ENCODE measurements at regions not wholly inside any gene's neighbourhood (a gene's known extent, or its start where the extent isn't known, plus 50 kb on each side); places are given as distances from the start of the nearest gene placed in this dataset.

DNA sequence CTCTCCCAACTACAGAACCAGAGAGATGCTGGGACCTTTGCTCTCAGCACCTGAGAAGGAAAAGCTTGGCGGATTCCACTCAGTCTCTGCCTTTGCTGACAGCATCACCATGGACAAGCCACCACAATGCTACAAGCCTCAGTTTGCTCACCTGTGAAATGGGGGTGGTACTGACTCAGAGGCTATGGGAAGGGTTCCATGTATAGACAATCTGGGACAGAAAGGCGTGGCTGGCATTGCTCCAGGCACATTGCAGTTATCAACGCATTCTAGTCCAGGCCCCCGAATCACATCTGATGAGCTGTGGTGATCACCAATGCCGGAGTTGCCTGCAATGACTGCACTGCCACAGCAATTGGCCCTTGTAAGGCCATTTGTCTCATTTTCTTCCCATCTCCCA lies 72.6 kb downstream of the ISX start:
- Histone ChIP-seq H3K4me3 (no peak overlapping the region), H3K4me1 (no peaks in the 10 kb centered on the region), H3K27ac (no peak overlapping the region), H3K27me3 (peaks cover 0 to 5% of the 10 kb centered on the region in 2 donors), H3K9me3 (no peaks in the 10 kb centered on the region), H3K36me3 (replicated peaks in 1 of 2; ENCODE audit: insufficient read depth in 1 of 2, low read depth in 2 of 2) (no peaks in the 10 kb centered on the region)
- ATAC-seq, result no peak
- DNase-seq, result no peak
- intact Hi-C loops (cut with DNase I), result no loop called here
- WGBS, 2 donors, result 75 to 97% methylated on average over 5 of the region's 5 CpGs
- TF ChIP-seq, protein P1, sequence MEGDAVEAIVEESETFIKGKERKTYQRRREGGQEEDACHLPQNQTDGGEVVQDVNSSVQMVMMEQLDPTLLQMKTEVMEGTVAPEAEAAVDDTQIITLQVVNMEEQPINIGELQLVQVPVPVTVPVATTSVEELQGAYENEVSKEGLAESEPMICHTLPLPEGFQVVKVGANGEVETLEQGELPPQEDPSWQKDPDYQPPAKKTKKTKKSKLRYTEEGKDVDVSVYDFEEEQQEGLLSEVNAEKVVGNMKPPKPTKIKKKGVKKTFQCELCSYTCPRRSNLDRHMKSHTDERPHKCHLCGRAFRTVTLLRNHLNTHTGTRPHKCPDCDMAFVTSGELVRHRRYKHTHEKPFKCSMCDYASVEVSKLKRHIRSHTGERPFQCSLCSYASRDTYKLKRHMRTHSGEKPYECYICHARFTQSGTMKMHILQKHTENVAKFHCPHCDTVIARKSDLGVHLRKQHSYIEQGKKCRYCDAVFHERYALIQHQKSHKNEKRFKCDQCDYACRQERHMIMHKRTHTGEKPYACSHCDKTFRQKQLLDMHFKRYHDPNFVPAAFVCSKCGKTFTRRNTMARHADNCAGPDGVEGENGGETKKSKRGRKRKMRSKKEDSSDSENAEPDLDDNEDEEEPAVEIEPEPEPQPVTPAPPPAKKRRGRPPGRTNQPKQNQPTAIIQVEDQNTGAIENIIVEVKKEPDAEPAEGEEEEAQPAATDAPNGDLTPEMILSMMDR (IDR thresholded peaks at IDR 0.05), result no peak
- TF ChIP-seq POLR2A (IDR thresholded peaks at IDR 0.05), result no peak

DNA sequence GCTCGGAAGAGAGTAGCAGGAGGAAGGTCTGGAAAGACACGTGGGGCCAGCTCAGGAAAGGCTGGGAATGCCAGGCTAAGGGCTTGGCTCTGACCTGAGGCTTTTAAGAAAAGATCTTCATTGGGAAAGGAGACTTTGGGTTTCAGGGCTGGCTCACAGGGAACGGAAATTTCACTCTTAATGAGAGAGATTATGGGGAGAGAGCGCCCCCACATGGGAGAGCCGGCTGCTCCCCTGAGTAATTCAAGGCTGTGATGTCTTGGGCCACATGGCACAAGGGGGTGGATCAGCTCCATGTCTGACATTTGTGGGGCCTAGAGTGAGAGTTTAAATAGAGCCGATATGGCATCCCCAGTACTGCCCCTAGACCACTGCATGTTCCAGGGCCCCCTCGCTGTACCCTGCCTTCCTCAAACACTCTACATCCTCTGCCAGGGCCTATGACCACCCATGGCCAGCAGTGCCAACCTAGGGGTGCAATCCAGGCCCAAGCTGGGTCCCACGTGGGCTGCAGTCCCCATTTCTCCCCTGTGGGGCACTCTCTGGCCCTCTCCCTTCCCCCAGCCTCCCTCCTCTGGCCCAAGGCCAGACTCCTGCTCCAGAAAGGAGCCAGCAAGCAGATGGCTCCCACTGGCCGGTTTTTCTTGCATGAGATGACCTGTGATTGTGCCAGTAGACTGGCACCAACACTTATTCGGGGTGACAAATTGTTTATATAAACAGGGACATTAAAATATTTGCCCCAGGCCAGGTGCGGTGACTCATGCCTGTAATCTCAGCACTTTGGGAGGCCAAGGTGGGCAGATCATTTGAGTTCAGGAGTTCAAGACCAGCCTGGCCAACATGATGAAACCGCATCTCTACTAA lies 75.2 kb downstream of the ISX start:
- ATAC-seq (no peak), DNase-seq (no peak)
- no peaks in the 10 kb centered on the region for H3K27me3 ChIP-seq
- no peaks in the 10 kb centered on the region for H3K9me3 ChIP-seq
- intact Hi-C loops (cut with DNase I), result no loop called here
- no peak overlapping the region for H3K4me3 ChIP-seq
- no peaks in the 10 kb centered on the region for H3K4me1 ChIP-seq
- 38 to 39% methylated on average over 9 to 12 of the region's 12 CpGs for WGBS, 2 donors
- no peak overlapping the region for H3K27ac ChIP-seq
- H3K36me3 ChIP-seq (replicated peaks in 1 of 2; ENCODE audit: insufficient read depth in 1 of 2, low read depth in 2 of 2), result no peaks in the 10 kb centered on the region
- TF ChIP-seq POLR2A (IDR thresholded peaks at IDR 0.05), result no peak
- TF ChIP-seq, protein P1 (IDR thresholded peaks at IDR 0.05), result no peak

DNA sequence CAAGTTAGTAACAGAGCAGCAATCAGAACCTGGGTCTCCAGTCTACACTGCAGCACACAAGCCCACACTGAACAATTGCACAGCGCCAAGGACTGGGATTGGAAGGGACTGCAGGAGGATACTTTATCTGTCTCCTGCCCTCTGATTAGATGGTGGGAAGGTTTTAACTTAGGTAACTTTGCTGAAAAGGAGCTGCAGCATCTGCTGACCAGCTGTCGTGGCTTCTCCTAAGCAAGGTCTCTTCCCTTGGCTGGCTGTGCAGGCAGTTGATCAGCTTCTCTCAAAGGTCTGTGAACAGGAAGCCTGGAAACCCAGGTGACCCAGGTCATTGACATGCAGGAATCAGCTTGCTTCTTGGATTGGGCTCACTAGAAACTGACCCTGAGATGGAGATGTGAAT lies 82.4 kb downstream of the ISX start:
- intact Hi-C loops (cut with DNase I), result no loop called here

DNA sequence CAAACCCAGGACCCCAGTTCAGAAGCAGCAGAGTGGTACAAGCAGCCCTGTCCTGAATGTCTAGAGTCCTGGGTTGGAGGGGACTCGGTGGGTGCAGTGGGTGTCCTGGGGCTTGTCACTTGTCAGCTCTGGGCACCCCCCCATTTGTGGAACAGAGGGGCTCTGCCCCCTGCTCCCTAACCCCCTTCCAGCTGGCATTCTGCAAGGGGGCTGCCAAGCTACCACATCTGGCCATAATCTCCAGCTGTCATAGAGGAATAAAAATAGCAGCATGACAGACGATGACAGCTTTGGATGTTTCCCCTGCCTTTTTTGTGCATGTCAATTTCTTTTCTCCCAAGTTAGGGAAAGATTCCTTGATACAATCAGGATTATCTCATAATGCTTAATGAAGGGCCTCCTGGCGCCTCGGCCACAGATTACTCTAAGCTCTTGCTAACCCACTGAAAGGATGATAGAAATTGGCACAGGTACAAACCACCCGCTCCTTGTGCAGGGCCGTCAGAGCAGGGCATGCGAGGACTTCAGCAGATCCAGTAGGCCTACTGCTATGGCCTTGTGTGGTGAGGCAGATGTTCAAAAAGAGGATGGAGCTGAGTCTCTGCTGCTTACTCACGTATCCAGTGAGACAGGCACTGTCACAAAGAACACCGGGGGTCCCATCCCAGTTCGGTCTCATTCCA lies 83.0 kb downstream of the ISX start:
- Histone ChIP-seq H3K4me3 (no peak overlapping the region), H3K9me3 (no peaks in the 10 kb centered on the region), H3K27ac (no peak overlapping the region), H3K4me1 (no peaks in the 10 kb centered on the region), H3K27me3 (no peaks in the 10 kb centered on the region), H3K36me3 (replicated peaks in 1 of 2; ENCODE audit: insufficient read depth in 1 of 2, low read depth in 2 of 2) (no peaks in the 10 kb centered on the region)
- intact Hi-C loops (cut with DNase I), result no loop called here
- TF ChIP-seq, protein P1 (IDR thresholded peaks at IDR 0.05), result no peak
- no peak for TF ChIP-seq POLR2A (IDR thresholded peaks at IDR 0.05)
- WGBS, 2 donors, result 55 to 56% methylated on average over 7 to 9 of the region's 10 CpGs
- ATAC-seq (no peak), DNase-seq (no peak)

More for the DNA sequence above, 82.4 kb downstream of the ISX start:
- H3K4me1 ChIP-seq, result no peaks in the 10 kb centered on the region
- no peak overlapping the region for H3K27ac ChIP-seq
- TF ChIP-seq, protein P1 (IDR thresholded peaks at IDR 0.05), result no peak
- no peak for TF ChIP-seq POLR2A (IDR thresholded peaks at IDR 0.05)
- no peak overlapping the region for H3K4me3 ChIP-seq
- no peaks in the 10 kb centered on the region for H3K9me3 ChIP-seq
- H3K27me3 ChIP-seq, result no peaks in the 10 kb centered on the region
- DNase-seq, result no peak
- no peaks in the 10 kb centered on the region for H3K36me3 ChIP-seq (replicated peaks in 1 of 2; ENCODE audit: insufficient read depth in 1 of 2, low read depth in 2 of 2)
- WGBS, 2 donors, result 71 to 83% methylated on average over 2 of the region's 2 CpGs
- no peak for ATAC-seq
